ENCODE measurements at regions not wholly inside any gene's neighbourhood (a gene's known extent, or its start where the extent isn't known, plus 50 kb on each side); places are given as distances from the start of the nearest gene placed in this dataset.

DNA sequence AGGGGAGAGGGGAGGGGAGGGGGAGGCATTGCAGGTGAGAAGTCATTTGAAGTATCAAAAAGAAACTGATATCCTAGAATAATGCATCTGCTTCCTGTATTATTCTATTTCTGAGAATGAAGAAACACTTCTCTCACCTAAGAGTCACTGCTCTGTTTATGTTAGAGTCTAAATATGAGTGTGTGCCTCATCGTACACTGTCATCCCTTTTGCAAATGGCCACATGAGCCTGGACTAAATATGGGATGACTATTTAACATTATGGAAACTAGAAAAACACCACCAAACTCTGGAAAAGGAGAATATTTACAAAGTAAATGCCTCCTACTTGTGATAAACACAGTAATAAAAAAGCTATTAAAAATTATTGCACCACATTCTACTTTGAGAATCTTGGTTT, 146.4 kb upstream of the NOCT start:
- no peak overlapping the region for H2BK20ac ChIP-seq (ENCODE audit: low read depth, low read length)
- no peak overlapping the region for H3K4me2 ChIP-seq (ENCODE audit: low read depth, low read length)
- no peak overlapping the region for H2AK9ac ChIP-seq (replicated peaks; ENCODE audit: low read depth, low read length, poor library complexity)
- no CpG with 5 or more reads among the region's 1 CpG for WGBS, 2 experiments (ENCODE audit: extremely low coverage in 2 of 2, insufficient read length in 1 of 2)
- no peak overlapping the region for H3K4ac ChIP-seq (ENCODE audit: low read depth, low read length)
- intact Hi-C loops (cut with micrococcal nuclease) (no loop called here), dilution Hi-C loops (cut with HindIII; ENCODE audit: low sequenced_read_pairs, unreplicated experiment) (no loop called here), in situ Hi-C loops (cut with MboI; ENCODE audit: low sequenced_read_pairs) (loop anchor here (25.0 kb wide), 1 partner anchor 657 kb away; no protein-coding TSS in a partner anchor)
- H3K79me1 ChIP-seq (ENCODE audit: low read depth in 1 of 2, low read length in 2 of 2): no peaks in the 10 kb centered on the region
- no peak overlapping the region for H3K23ac ChIP-seq (ENCODE audit: low read depth, low read length)
- peaks cover 11% of the 10 kb centered on the region for H3K9me1 ChIP-seq (ENCODE audit: insufficient read depth, low read length)
- H3K14ac ChIP-seq (replicated peaks; ENCODE audit: low read depth, low read length): no peak overlapping the region
- no peak overlapping the region for H4K91ac ChIP-seq (ENCODE audit: insufficient read depth, low read depth, low read length)
- peak overlapping the region; percentile 30 for H2BK5ac ChIP-seq (ENCODE audit: low read depth, low read length, poor library complexity, severe bottlenecking)
- no peak overlapping the region for H2AFZ ChIP-seq (replicated peaks; ENCODE audit: low read length, poor library complexity)
- peaks cover 12% of the 10 kb centered on the region for H3K4me1 ChIP-seq (ENCODE audit: control insufficient read depth, insufficient read depth, low read length)
- H3K56ac ChIP-seq (ENCODE audit: extremely low read depth, insufficient read depth, low read length): no peak overlapping the region
- no peak overlapping the region for H4K5ac ChIP-seq (ENCODE audit: low read depth, low read length)
- H3K18ac ChIP-seq (ENCODE audit: low read depth, low read length): no peak overlapping the region
- no TSS peak for BruUV-seq (replicated peaks)
- H3K36me3 ChIP-seq (ENCODE audit: control insufficient read depth, insufficient read depth, low read length): no peaks in the 10 kb centered on the region
- peaks cover 1% of the 10 kb centered on the region for H3K27me3 ChIP-seq (ENCODE audit: control insufficient read depth, insufficient read depth, low read length)
- CTCF ChIA-PET: interaction anchor here (0.7 kb wide), 1 partner anchor 829 kb away, joined by 7 read pairs; no protein-coding TSS in a partner anchor
- DNase-seq (peak; percentile 67), ATAC-seq (ENCODE audit: low read depth) (peak; percentile 62)
- no peaks in the 10 kb centered on the region for H3K9me3 ChIP-seq (ENCODE audit: control insufficient read depth, insufficient read depth, low read length)
- peak overlapping the region; percentile 83; the same call in 1 of the 2 replicates for H2AK5ac ChIP-seq (ENCODE audit: low read depth, low read length)
- TF ChIP-seq SMC3 (IDR thresholded peaks at IDR 0.05; ENCODE audit: low read depth, low read length) (no peak), POLR2A (IDR thresholded peaks at IDR 0.05; ENCODE audit: low read depth, low read length) (no peak), BHLHE40 (IDR thresholded peaks at IDR 0.05; ENCODE audit: low read depth, low read length) (0 out of 2 replicates have a peak, but pooled peaks have one; percentile 11), FOS (IDR thresholded peaks at IDR 0.05; ENCODE audit: low read depth, low read length) (0 out of 2 replicates have a peak, but pooled peaks have one; percentile 20), RCOR1 (IDR thresholded peaks at IDR 0.05; ENCODE audit: insufficient replicate concordance, low read length) (peak; percentile 21), CEBPB (IDR thresholded peaks at IDR 0.05; ENCODE audit: low read depth, low read length) (peak; percentile 56; the same call in 1 of the 2 replicates)
- TF ChIP-seq, protein P1, sequence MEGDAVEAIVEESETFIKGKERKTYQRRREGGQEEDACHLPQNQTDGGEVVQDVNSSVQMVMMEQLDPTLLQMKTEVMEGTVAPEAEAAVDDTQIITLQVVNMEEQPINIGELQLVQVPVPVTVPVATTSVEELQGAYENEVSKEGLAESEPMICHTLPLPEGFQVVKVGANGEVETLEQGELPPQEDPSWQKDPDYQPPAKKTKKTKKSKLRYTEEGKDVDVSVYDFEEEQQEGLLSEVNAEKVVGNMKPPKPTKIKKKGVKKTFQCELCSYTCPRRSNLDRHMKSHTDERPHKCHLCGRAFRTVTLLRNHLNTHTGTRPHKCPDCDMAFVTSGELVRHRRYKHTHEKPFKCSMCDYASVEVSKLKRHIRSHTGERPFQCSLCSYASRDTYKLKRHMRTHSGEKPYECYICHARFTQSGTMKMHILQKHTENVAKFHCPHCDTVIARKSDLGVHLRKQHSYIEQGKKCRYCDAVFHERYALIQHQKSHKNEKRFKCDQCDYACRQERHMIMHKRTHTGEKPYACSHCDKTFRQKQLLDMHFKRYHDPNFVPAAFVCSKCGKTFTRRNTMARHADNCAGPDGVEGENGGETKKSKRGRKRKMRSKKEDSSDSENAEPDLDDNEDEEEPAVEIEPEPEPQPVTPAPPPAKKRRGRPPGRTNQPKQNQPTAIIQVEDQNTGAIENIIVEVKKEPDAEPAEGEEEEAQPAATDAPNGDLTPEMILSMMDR (conservative IDR thresholded peaks at IDR 0.05; ENCODE audit: low read depth, low read length): no peak
- TF ChIP-seq, protein P2, sequence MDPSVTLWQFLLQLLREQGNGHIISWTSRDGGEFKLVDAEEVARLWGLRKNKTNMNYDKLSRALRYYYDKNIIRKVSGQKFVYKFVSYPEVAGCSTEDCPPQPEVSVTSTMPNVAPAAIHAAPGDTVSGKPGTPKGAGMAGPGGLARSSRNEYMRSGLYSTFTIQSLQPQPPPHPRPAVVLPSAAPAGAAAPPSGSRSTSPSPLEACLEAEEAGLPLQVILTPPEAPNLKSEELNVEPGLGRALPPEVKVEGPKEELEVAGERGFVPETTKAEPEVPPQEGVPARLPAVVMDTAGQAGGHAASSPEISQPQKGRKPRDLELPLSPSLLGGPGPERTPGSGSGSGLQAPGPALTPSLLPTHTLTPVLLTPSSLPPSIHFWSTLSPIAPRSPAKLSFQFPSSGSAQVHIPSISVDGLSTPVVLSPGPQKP (IDR thresholded peaks at IDR 0.05; ENCODE audit: borderline replicate concordance, low read depth, low read length): no peak
- no peak overlapping the region for H3K4me3 ChIP-seq (ENCODE audit: insufficient read depth, low read depth, low read length)
- H4K8ac ChIP-seq (ENCODE audit: low read depth in 2 of 2, low read length in 2 of 2): peak overlapping the region in 1 of 2 experiments; percentile 54; a peak in 2 of 4 replicates
- no peaks in the 10 kb centered on the region for H4K20me1 ChIP-seq (ENCODE audit: insufficient read depth, low read length)
- POLR2A ChIA-PET (ENCODE audit: unreplicated experiment): interaction anchor here (0.7 kb wide), 2 partner anchors 180 to 833 kb away, joined by 24 read pairs; no protein-coding TSS in a partner anchor
- no peak overlapping the region for H3K9ac ChIP-seq (ENCODE audit: low read depth, low read length)
- H2BK15ac ChIP-seq (ENCODE audit: low read depth, low read length): no peak overlapping the region
- no peak overlapping the region for H2BK120ac ChIP-seq (ENCODE audit: low read depth, low read length)
- no peak overlapping the region for H3K27ac ChIP-seq (ENCODE audit: insufficient read depth, low read length)
